GM19452 (cell line): ENCODE measurements at regions not wholly inside any gene's neighbourhood (a gene's known extent, or its start where the extent isn't known, plus 50 kb on each side); places are given as distances from the start of the nearest gene placed in this dataset.

Source experiments
- ATAC-seq: cut with Tn5 transposase; IDR thresholded peaks from one replicate; pipeline ENCODE4 v1.9.1; 2021; ENCODE audit not compliant: unreplicated experiment

GRCh38 chr9:25964239-25964638 is 286.0 kb upstream of the TUSC1 start:
- no peak for ATAC-seq

GRCh38 chr9:25960178-25960577 is 281.9 kb upstream of the TUSC1 start:
- ATAC-seq = no peak

DNA sequence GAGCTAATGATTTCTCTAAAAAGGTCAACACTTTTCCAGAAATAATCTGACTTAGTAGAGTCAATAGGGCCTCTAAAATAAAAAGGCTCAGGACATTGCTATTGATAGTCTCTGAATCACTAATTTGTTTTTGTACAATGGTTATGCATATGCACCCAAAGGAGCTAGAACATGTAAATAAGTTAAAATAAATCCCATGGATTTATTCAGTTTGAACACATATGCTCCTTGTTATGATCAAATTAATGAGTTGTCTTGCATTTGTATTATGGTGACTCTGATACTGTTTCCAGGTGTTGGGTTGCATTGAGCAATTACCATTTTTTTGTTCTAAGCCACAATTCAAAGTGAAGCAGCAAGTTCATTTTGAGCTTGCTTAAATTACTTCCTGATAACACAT is 276.0 kb upstream of the TUSC1 start:
- no peak for ATAC-seq

GRCh38 chr9:25948182-25948581 is 269.9 kb upstream of the TUSC1 start:
- no peak for ATAC-seq

- no peak for ATAC-seq
Observed at GRCh38 chr9:25939126-25939525, 260.9 kb upstream of the TUSC1 start.

- ATAC-seq = no peak
Observed at GRCh38 chr9:25936031-25936430, 257.8 kb upstream of the TUSC1 start.

DNA sequence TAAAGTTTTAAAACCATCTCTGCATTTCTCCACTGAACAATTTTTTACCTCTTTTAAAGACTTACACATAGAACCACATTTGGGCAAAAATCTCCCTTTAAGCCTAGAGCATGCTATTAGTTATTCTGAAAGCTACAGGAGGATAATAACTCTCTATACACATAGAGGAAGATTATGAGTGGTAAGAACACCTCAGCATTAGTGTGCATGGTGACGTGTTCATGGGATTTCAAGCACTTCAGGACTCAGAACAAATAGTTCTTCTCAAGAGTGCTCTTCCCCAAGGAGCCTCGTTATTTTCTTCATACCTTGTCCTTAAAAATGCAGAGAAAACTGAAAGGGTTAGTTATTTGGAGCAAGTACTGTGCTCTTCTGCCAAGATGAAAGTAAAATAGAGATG is 256.9 kb upstream of the TUSC1 start:
- ATAC-seq = no peak

- ATAC-seq = no peak
Observed at GRCh38 chr9:25918761-25919160, 240.5 kb upstream of the TUSC1 start.

DNA sequence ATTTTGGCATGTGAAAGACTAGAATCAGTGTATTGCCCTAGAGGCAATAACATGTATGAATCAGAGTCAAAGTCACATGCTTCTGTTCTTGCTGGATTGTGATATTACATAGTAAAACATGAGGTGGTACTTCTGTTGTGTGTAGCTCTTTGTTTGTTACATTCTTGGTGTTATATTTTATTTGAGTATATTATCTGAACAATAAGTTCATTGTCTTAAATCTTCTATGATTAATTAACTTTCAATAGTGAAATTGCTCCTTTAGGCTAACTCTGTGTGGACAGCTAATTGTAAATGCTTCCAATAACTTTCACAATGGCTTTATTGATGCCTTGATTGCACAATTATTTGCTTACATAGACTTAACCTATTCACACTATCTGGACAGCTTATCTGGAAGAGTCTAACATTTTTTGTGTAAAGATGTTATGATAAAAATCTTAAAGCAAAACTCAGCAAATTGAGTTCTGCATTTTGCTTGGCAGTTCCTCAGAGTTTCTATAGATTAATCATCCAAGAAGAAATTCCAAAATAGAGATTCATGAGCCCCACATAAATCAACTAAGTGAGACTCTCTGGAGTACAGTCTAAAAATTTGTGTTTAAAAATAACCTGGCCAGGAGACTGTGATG is 239.6 kb upstream of the TUSC1 start:
- no peak for ATAC-seq

- no peak for ATAC-seq
Observed at GRCh38 chr9:25913806-25914205, 235.6 kb upstream of the TUSC1 start.

GRCh38 chr9:25904701-25905100 is 226.5 kb upstream of the TUSC1 start:
- no peak for ATAC-seq

DNA sequence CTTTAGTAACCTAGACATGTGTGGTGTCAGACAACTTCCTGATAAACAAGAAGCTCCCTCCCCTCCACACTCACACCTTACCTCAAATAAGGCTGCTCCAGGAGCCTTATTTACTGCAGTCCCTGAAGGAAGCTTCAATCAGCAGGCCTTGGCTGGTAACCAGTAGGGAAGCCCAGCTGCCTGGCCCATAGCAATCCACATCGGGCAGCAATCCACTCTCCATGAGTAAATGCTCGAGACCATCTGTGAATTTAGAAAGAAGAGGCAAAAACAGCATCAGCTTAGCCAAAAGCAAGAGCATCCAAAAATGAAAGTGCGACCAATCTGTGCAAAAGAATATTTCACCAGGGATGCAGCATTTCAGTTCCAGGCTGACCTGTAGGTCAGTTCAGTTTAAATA is 213.3 kb upstream of the TUSC1 start:
- no peak for ATAC-seq

DNA sequence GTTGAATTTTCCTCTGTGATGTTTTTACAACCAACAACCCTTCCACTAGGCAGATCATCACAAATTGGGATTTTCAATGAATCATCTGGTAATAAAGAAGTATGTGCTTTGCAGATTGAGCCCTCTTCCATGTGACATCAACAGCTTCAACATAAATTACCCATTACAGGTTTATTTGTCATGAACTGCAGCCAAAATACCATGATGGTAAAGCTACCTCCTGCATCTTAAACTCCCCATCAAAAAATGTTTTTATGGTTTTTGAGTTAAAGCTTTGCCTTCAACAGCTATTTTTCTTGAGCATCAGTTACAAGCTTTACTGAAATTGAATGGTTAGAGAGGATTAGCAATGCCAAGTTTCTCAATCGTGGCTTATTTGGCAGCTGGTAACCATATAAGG is 211.4 kb upstream of the TUSC1 start:
- no peak for ATAC-seq

GRCh38 chr9:25876248-25876647 is 198.0 kb upstream of the TUSC1 start:
- no peak for ATAC-seq

- no peak for ATAC-seq
Observed at GRCh38 chr9:25864509-25864908, 186.3 kb upstream of the TUSC1 start.

DNA sequence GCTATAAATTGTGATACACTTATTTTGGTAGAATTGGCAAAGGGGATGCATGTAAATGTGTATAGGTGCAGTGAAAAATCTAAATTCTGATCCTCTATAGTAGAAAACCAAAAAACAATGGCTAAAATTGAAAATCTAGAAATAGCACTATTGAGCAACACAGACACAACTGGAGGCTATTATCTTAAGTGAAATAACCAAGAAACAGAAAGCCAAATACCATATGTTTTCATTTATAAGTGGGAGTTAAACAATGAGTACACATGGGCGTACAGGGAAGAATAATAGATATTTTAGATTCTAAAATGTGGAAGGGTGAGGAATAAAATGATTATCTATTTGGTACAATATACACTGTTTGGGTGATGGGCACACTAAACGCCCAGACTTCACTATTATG is 183.2 kb upstream of the TUSC1 start:
- no peak for ATAC-seq

DNA sequence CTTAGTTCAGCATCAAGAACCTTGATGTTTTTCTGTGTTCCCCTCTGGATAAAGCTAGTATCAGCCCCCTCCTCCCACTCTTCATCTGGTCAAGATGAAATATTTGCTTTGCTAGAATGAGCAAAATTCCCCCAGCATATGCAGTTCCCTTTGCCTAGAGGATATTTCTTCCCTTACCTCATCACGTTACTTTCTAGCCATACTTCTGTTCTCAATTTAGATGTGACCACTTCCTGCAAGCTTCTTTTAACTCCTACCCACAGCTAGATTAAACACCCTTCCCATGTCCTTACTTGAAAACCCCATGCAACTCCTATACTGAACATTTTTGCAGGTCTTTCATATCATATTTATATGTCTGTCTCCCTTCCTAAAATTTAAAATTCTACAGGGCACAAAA is 178.9 kb upstream of the TUSC1 start:
- no peak for ATAC-seq

GRCh38 chr9:25850803-25851202 is 172.6 kb upstream of the TUSC1 start:
- no peak for ATAC-seq

- no peak for ATAC-seq
Observed at GRCh38 chr9:25845867-25846266, 167.6 kb upstream of the TUSC1 start.

DNA sequence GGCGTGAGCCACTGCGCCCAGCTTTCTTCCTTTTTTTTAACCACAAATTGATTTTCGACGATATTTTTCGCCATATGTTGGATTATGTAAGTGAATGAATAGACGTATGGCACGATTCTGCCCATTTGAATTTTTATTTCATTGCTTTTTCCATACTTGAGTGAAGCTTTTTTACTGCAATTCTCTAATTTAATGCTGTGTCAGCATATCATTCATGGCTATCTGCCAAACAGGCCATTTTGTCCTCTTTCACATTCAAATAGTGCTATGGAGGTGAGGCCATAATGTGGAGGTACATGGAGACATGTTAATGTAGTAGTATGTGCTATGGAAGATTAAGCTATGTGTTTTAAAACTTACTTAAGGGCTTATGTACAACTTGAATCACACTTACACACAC is 152.1 kb upstream of the TUSC1 start:
- no peak for ATAC-seq

- no peak for ATAC-seq
Observed at GRCh38 chr9:25827626-25828025, 149.4 kb upstream of the TUSC1 start.

- ATAC-seq = no peak
Observed at GRCh38 chr9:25816439-25816838, 138.2 kb upstream of the TUSC1 start.

DNA sequence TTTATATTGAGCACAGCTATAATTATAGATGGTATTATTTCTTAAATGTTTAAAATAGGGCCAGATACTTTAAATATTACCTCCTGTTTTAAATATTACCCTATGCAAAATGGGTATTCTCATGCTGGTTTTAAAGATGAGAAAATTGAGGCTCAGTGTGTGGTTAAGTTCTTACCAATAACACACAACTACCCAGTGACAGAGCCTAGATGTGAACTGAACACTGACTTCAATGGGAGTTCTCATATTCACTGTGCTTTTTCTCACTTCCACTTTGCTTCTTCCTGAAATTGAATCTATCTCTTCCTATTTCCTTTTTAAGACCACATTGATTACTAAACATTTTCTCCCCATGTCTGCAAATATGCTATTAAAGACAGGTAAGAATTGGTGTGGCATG is 135.8 kb upstream of the TUSC1 start:
- ATAC-seq = no peak

DNA sequence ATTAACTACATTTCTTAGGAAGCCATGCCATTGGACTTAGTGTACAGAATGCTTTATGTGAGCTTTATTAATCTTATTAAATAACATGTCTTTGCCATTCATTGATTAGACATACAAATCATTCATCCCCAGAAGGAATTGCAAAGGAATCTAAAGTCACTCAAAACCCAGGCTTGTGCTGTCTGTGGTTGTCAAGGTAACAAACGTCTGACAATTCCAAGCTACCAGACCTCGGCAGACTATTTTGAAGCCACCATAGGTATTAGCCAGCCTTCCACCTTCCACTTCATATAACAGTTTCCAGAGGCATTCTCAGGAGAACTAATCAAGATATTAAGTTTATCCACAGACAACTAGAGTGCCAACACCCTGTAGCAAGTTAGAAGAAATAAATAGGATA is 135.2 kb upstream of the TUSC1 start:
- no peak for ATAC-seq
